GM12864 (cell line): ENCODE measurements at regions not wholly inside any gene's neighbourhood (a gene's known extent, or its start where the extent isn't known, plus 50 kb on each side); places are given as distances from the start of the nearest gene placed in this dataset.
"Not testable (repeated sequence)": the region's sequence is repeated elsewhere in the genome, so short reads cannot be mapped to it uniquely, and the experiment has no call there.

Experiments
- DNase-seq: peaks from one replicate; pipeline ENCODE4 v3.0.0-alpha.2; 2011; ENCODE audit warnings: low read depth
- H3K4me3 ChIP-seq: 2 replicates; pipeline ENCODE4 v1.5.1; 2011; ENCODE audit warnings: mild to moderate bottlenecking, low read depth, low read length, control low read depth
- TF ChIP-seq, protein P1 (sequence below): IDR thresholded peaks from 2 replicates; pipeline ENCODE4 v1.5.1; 2011; ENCODE audit warnings: low read depth, mild to moderate bottlenecking, moderate library complexity, low read length, control low read depth, inconsistent platforms; ENCODE audit errors: missing control alignments

DNA sequence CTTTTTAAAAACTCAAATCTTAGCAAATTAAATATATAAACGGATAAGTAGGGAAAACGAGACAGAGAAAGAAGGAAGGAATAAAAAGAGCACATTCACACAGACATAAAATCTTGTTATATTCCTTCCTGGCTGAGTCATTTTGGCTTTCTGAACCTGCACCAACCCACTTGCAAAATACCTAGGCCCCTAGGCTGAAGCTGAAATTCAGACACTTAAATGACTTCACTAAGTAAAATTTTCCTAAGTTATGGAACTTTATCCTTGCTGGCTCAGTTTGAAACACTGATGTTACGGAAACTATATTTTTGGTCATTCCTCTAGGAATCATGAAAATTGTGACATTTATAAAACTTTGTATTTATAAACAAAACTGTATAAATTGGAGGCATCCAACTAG lies 462.8 kb upstream of the NFIA start:
- TF ChIP-seq, protein P1, sequence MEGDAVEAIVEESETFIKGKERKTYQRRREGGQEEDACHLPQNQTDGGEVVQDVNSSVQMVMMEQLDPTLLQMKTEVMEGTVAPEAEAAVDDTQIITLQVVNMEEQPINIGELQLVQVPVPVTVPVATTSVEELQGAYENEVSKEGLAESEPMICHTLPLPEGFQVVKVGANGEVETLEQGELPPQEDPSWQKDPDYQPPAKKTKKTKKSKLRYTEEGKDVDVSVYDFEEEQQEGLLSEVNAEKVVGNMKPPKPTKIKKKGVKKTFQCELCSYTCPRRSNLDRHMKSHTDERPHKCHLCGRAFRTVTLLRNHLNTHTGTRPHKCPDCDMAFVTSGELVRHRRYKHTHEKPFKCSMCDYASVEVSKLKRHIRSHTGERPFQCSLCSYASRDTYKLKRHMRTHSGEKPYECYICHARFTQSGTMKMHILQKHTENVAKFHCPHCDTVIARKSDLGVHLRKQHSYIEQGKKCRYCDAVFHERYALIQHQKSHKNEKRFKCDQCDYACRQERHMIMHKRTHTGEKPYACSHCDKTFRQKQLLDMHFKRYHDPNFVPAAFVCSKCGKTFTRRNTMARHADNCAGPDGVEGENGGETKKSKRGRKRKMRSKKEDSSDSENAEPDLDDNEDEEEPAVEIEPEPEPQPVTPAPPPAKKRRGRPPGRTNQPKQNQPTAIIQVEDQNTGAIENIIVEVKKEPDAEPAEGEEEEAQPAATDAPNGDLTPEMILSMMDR = no peak
- DNase-seq = no peak
- no peak overlapping the region for H3K4me3 ChIP-seq

DNA sequence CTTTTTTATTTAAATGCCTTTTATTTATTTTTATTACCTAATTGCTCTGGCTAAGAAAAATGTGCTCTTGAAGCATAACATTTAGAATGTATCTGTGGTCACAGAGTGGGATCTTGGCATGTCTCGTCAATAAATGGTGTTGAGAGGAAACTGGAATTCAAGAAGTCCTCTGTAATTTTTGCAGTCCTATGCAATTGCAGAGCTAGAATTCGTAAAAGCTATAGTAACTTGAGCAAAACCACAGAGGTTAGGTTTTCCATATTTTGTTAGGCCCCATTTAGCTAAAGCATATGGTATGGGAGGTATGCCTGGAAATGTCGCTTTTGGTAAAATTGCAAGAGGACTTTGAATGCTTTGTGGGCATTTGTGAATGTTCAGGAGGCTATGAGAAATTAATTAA lies 466.7 kb upstream of the NFIA start:
- no peak for DNase-seq
- TF ChIP-seq, protein P1 = no peak
- H3K4me3 ChIP-seq = no peak overlapping the region

DNA sequence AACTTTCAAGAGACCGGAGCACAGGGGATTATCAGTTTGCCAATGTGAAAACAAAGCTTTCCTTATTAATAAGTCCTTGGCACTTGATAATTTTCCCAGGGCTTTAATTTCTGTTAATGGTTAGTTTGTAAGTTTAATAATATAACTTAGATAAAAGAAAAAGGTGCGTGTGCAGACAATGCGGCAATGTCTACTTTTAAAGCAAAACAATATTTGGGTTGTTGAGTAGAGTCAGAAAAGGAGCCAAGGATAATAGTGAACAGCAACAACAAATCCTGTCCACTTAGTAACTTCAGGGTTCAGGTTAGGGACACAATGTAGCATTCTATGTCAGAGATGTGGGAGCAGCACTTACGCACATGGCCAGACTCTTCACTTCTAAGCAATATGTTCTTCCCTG lies 469.6 kb upstream of the NFIA start:
- DNase-seq = no peak
- H3K4me3 ChIP-seq = no peak overlapping the region
- TF ChIP-seq, protein P1 = no peak

DNA sequence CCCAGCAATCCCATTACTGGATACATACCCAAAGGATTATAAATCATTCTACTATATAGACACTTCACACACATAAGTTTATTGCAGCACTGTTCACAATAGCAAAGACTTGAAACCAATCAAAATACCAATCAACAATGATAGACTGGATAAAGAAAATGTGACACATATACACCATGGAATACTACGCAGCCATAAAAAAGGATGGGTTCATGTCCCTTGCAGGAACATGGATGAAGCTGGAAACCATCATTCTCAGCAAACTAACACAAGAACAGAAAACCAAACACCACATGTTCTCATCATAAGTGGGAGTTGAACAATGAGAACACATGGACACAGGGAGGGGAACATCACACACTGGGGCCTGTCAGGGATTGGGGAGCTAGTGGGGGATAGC lies 475.4 kb upstream of the NFIA start:
- not testable (repeated sequence) for DNase-seq, H3K4me3 ChIP-seq

DNA sequence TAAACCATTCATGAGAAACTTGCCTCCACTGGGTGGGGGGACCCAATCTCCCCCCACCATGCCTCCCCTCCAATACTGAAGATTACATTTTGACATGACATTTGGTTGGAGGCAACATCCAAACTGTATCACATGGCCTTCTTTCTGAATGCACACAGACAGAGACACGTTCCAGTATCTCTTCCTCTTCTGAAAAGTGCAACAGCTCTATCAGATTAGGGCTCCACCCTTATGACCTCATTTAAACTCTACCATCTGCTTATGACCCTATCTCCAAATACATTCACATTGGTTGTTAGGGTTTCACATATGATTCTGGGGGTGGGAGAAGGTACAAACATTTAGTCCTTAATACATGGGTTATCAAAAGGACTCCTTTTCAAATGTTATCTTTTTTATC lies 481.8 kb upstream of the NFIA start:
- DNase-seq = no peak
- no peak overlapping the region for H3K4me3 ChIP-seq
- TF ChIP-seq, protein P1 = no peak

DNA sequence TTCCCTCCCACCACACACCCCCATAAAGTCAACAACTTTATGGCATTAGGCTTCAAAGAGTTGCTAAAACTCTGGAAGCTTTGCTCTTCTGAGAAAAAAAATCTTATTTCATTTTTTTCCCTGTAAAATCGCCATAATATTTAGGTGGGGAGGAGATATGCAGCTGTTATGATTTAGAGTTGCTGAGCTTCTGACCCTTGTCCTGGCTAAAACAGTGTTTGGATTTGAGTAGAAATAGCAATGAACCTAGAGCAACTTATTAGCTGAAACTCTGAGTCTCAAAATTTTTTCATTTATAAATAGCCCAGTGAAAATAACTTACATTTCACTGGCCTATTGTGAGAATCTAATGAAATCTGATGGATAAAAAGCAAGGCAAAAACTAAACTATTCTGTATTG lies 482.8 kb upstream of the NFIA start:
- no peak overlapping the region for H3K4me3 ChIP-seq
- no peak for DNase-seq
- TF ChIP-seq, protein P1 = no peak

DNA sequence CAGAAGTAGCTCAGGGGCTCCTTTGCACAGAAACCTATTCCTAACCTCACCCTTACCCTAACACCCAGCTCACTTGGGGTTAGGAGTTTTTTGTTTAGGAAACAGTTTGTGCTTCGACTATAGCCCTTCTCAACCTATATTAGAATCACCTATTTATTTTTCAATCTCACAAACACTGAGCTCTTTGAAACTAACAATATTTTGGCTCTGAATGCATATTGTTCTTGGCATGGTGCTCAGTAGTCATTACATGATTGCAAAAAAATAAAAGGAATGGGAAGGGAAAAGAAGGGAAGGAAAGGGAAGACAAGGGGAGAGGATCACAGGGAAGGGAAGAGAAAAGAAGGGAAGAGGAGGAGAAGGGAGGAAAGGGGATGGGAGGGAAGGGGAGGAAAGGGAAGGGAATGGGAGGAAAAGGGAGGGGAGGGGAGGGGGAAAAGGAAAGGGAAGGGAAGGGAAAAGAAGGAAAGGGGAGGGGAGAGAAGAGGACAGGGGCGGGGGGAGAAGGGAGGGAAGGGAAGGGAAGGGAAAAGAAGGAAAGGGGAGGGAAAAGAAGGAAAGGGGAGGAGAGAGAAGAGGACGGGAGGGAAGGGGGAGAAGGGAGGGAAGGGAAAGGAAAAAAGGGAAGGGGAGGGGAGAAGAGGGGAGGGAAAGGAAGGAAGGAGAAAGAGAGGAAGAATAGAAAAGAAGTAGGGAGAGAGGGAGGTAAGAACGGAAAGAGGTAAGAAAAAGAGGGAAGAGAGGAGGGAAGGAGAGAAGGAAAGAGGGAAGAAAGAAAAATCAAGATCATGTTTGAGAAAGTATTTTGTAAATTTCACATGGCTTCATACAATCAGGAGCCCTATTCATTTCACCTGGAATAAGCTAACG lies 484.1 kb upstream of the NFIA start:
- TF ChIP-seq, protein P1 = no peak
- no peak for DNase-seq
- no peak overlapping the region for H3K4me3 ChIP-seq
